IPS-20b (cell line): ENCODE measurements at regions not wholly inside any gene's neighbourhood (a gene's known extent, or its start where the extent isn't known, plus 50 kb on each side); places are given as distances from the start of the nearest gene placed in this dataset.

Experiments used
- H3K27ac ChIP-seq: one replicate; pipeline ENCODE4 v1.5.1; 2013; ENCODE audit warnings: low read length
- H3K27me3 ChIP-seq: 2 replicates; pipeline ENCODE4 v1.6.1; 2013; ENCODE audit warnings: mild to moderate bottlenecking, low read length, inconsistent platforms; ENCODE audit not compliant: insufficient read depth
- H3K36me3 ChIP-seq: 2 replicates; pipeline ENCODE4 v1.6.1; 2013; ENCODE audit warnings: low read depth, mild to moderate bottlenecking, inconsistent platforms, low read length, moderate library complexity; ENCODE audit not compliant: insufficient read depth
- H3K4me1 ChIP-seq: 2 replicates; pipeline ENCODE4 v1.6.1; 2013; ENCODE audit warnings: mild to moderate bottlenecking, control low read depth, inconsistent platforms, low read length, moderate library complexity; ENCODE audit not compliant: insufficient read depth
- H3K4me3 ChIP-seq: 2 replicates; pipeline ENCODE4 v1.5.1; 2013; ENCODE audit warnings: mild to moderate bottlenecking, low read length, inconsistent platforms
- H3K9ac ChIP-seq: 2 replicates; pipeline ENCODE4 v1.6.1; 2013; ENCODE audit warnings: low read depth, mild to moderate bottlenecking, inconsistent platforms, low read length, moderate library complexity
- H3K9me3 ChIP-seq: 2 replicates; pipeline ENCODE4 v1.6.1; 2013; ENCODE audit warnings: mild to moderate bottlenecking, low read depth, low read length, inconsistent platforms; ENCODE audit not compliant: insufficient read depth

GRCh38 chrY:15415165-15415564 is 890.8 kb downstream of the NLGN4Y start:
- Histone ChIP-seq H3K36me3 (no peaks in the 10 kb centered on the region), H3K4me1 (no peaks in the 10 kb centered on the region; the same call in 1 of the 2 replicates), H3K27me3 (no peaks in the 10 kb centered on the region), H3K9ac (no peak overlapping the region), H3K27ac (no peak overlapping the region), H3K9me3 (no peaks in the 10 kb centered on the region), H3K4me3 (no peak overlapping the region)

- H3K27ac ChIP-seq, result no peak overlapping the region
- H3K36me3 ChIP-seq, result no peaks in the 10 kb centered on the region
Observed at GRCh38 chrY:15418613-15419012, 894.3 kb downstream of the NLGN4Y start.

GRCh38 chrY:15424665-15425132 is 900.4 kb downstream of the NLGN4Y start:
- Histone ChIP-seq H3K36me3 (no peaks in the 10 kb centered on the region), H3K4me3 (peak overlapping the region; percentile 43; the same call in 1 of the 2 replicates), H3K9me3 (peaks cover 12% of the 10 kb centered on the region), H3K9ac (peak overlapping the region; percentile 65; the same call in 1 of the 2 replicates), H3K27ac (peak overlapping the region; percentile 56), H3K27me3 (no peaks in the 10 kb centered on the region), H3K4me1 (peaks cover 9% of the 10 kb centered on the region; the same call in 1 of the 2 replicates)

More at GRCh38 chrY:15418613-15419012, 894.3 kb downstream of the NLGN4Y start:
- Histone ChIP-seq H3K4me1 (no peaks in the 10 kb centered on the region; the same call in 1 of the 2 replicates), H3K9me3 (no peaks in the 10 kb centered on the region), H3K27me3 (no peaks in the 10 kb centered on the region), H3K9ac (no peak overlapping the region), H3K4me3 (no peak overlapping the region)

- no peaks in the 10 kb centered on the region for H3K27me3 ChIP-seq
- H3K4me1 ChIP-seq, result peaks cover 8% of the 10 kb centered on the region; the same call in 1 of the 2 replicates
- no peaks in the 10 kb centered on the region for H3K36me3 ChIP-seq
- peaks cover 6% of the 10 kb centered on the region; the same call in 1 of the 2 replicates for H3K9me3 ChIP-seq
- no peak overlapping the region for H3K4me3 ChIP-seq
- no peak overlapping the region; the same call in 1 of the 2 replicates for H3K9ac ChIP-seq
- H3K27ac ChIP-seq, result no peak overlapping the region
Observed at GRCh38 chrY:15440021-15440695, 915.8 kb downstream of the NLGN4Y start.

- Histone ChIP-seq H3K27me3 (no peaks in the 10 kb centered on the region), H3K4me1 (peaks cover 8% of the 10 kb centered on the region; the same call in 1 of the 2 replicates), H3K27ac (no peak overlapping the region), H3K9ac (no peak overlapping the region; the same call in 1 of the 2 replicates), H3K4me3 (no peak overlapping the region), H3K36me3 (no peaks in the 10 kb centered on the region), H3K9me3 (peaks cover 6% of the 10 kb centered on the region; the same call in 1 of the 2 replicates)
Observed at GRCh38 chrY:15440696-15441408, 916.5 kb downstream of the NLGN4Y start.

- H3K4me3 ChIP-seq, result no peak overlapping the region
- H3K9ac ChIP-seq, result no peak overlapping the region
- H3K4me1 ChIP-seq, result peaks cover 8% of the 10 kb centered on the region; the same call in 1 of the 2 replicates
- peaks cover under 1% of the 10 kb centered on the region; the same call in 1 of the 2 replicates for H3K9me3 ChIP-seq
- no peaks in the 10 kb centered on the region for H3K27me3 ChIP-seq
- no peaks in the 10 kb centered on the region for H3K36me3 ChIP-seq
- H3K27ac ChIP-seq, result no peak overlapping the region
Observed at GRCh38 chrY:15441878-15442277, 917.5 kb downstream of the NLGN4Y start.

- H3K36me3 ChIP-seq, result no peaks in the 10 kb centered on the region
- no peaks in the 10 kb centered on the region for H3K27me3 ChIP-seq
- no peak overlapping the region for H3K9ac ChIP-seq
- peaks cover 5% of the 10 kb centered on the region; the same call in 1 of the 2 replicates for H3K4me1 ChIP-seq
- no peak overlapping the region for H3K4me3 ChIP-seq
- H3K9me3 ChIP-seq, result no peaks in the 10 kb centered on the region
- H3K27ac ChIP-seq, result no peak overlapping the region
Observed at GRCh38 chrY:15445871-15446270, 921.5 kb downstream of the NLGN4Y start.

- H3K9me3 ChIP-seq, result no peaks in the 10 kb centered on the region
- no peaks in the 10 kb centered on the region for H3K36me3 ChIP-seq
- no peaks in the 10 kb centered on the region for H3K27me3 ChIP-seq
- no peak overlapping the region for H3K27ac ChIP-seq
- H3K4me3 ChIP-seq, result no peak overlapping the region
- H3K9ac ChIP-seq, result no peak overlapping the region
- H3K4me1 ChIP-seq, result no peaks in the 10 kb centered on the region
Observed at GRCh38 chrY:15446861-15447260, 922.5 kb downstream of the NLGN4Y start.

- Histone ChIP-seq H3K4me3 (no peak overlapping the region), H3K9ac (no peak overlapping the region), H3K27me3 (no peaks in the 10 kb centered on the region), H3K4me1 (no peaks in the 10 kb centered on the region), H3K36me3 (no peaks in the 10 kb centered on the region), H3K27ac (no peak overlapping the region), H3K9me3 (no peaks in the 10 kb centered on the region)
Observed at GRCh38 chrY:15447959-15448358, 923.6 kb downstream of the NLGN4Y start.

GRCh38 chrY:15455133-15455937 is 931.0 kb downstream of the NLGN4Y start:
- H3K9me3 ChIP-seq, result no peaks in the 10 kb centered on the region
- H3K4me3 ChIP-seq, result no peak overlapping the region
- H3K36me3 ChIP-seq, result no peaks in the 10 kb centered on the region
- H3K9ac ChIP-seq, result no peak overlapping the region
- no peak overlapping the region for H3K27ac ChIP-seq
- no peaks in the 10 kb centered on the region for H3K27me3 ChIP-seq
- H3K4me1 ChIP-seq, result no peaks in the 10 kb centered on the region

- H3K4me3 ChIP-seq, result no peak overlapping the region
- H3K9ac ChIP-seq, result no peak overlapping the region
- H3K4me1 ChIP-seq, result no peaks in the 10 kb centered on the region
- no peaks in the 10 kb centered on the region for H3K36me3 ChIP-seq
- no peaks in the 10 kb centered on the region for H3K27me3 ChIP-seq
- no peaks in the 10 kb centered on the region for H3K9me3 ChIP-seq
- H3K27ac ChIP-seq, result no peak overlapping the region
Observed at GRCh38 chrY:15455980-15456469, 931.7 kb downstream of the NLGN4Y start.
